Activated CD4-positive, alpha-beta T cell treated with anti-CD3 and anti-CD28 coated beads, Interleukin-10, Interleukin-2, amounts not matched to agents 100 ng/mL and 50 ng/mL, durations not matched to agents 16 hours and 8 hours (primary cell): ENCODE measurements at regions not wholly inside any gene's neighbourhood (a gene's known extent, or its start where the extent isn't known, plus 50 kb on each side); places are given as distances from the start of the nearest gene placed in this dataset.
"Not testable (repeated sequence)": the region's sequence is repeated elsewhere in the genome, so short reads cannot be mapped to it uniquely, and the experiment has no call there.

ENCODE experiments used
- DNase-seq: peaks from one replicate; pipeline ENCODE4 v3.0.0-alpha.2; 2020

DNA sequence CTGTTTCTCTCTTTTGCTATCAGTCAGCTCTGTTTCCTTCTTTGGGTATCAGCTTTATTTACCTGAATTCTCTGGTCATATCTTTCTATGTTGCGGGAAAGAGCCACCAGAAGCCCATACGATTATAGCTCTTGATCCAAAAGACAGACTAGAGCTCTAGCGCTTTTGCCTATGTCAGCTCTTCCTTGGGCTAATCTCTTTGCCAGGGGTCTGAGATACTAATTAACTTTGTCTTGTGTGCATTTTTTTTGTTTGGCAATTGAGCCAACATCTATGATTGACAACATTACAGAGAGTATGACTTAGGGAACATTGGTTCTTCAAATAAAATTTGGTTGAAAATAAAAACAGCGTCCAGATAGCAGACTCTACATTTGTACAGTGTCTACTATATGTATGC is 603.0 kb downstream of the KCTD16 start:
- no peak for DNase-seq

DNA sequence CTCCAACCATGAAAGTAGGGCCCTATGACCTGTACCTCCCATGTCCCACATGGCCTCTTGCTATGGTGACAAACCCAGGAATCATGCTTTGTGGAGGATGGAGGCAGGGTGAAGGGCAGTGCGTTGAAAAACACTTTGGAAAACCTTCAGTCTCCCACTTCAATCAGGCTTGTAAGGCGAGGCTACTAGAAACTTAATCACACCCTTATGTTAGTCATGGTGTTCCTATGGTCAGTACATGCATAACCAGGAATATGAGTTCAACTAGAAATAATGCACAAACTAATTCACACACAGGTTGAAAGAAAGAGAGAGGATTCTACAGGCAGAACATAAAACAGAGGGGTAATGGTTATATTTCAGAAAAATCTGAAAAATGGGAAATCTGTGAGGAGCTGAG is 601.1 kb downstream of the KCTD16 start:
- no peak for DNase-seq

DNA sequence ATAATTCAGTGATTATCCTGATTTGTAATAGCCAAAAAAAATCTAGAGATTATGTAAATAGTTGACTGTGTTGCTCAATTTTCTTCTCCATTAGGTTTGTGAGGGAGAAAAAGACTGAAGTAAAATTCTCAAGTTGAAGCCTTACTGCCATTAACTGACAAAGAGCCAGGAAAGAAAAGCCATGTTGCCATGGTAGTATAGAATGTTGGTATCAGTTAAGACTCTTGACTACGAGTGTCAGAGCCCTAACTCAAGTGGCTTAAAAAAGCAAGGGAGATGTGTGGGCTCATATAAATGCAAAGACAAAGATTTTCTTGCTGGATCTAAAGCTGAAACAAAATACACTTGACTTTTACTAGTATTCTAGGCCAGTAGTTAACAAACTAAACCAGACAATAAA is 571.7 kb downstream of the KCTD16 start:
- no peak for DNase-seq

DNA sequence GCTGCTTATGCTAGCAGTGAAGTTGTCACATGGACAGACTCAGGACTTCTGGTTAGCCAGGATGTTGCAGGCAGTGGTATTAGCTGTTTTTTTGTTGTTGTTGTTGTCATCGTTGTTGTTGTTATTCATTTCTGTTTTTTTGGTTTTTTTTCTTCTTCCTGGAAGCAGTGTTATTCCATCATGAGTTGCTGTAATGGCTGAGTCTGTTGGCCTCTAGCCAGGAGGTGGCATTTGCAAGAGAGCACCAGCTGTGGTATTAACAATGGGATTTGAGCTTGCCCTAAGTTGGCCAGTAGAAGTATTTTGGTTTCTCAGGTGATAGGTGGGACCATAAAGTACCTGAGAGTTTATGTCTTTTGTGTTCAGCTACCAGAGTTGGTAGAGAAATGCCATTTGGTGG is 561.1 kb downstream of the KCTD16 start:
- DNase-seq: no peak

DNA sequence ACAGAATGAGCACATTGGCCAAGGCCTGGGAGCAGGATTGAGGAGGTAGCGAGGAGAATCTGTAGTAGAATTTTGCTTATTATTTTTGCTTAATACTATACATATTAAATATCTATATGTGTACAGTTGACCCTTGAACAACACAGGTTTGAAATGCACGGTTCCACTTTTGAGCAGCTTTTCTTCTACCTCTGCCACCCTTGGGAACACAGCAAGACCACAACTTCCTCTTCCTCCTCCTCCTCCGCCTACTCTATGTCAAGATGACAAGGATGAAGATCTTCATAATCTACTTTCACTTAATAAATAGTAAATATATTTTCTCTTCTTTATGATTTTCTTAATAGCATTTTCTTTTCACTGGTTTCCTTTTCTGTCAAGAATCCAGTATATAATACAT is 541.4 kb downstream of the KCTD16 start:
- DNase-seq: no peak

DNA sequence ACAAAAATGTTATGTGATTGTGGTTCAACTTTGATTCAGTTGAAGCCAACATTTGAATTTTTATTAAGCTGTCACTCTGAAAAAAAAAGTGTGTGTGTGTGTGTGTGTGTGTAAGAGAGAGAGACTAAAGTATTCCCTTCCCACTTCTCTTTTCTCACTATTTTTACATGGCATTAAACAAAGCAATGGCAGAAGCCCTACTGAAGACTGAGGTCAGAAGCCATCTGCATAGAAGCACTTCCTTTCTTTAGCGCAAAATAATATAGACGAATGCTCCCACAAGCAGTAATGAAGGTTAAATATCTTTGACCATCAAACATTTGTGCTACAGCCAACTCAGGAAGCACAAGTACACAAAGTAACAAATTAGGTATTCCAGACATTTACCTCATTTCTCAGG is 540.5 kb downstream of the KCTD16 start:
- DNase-seq: no peak

DNA sequence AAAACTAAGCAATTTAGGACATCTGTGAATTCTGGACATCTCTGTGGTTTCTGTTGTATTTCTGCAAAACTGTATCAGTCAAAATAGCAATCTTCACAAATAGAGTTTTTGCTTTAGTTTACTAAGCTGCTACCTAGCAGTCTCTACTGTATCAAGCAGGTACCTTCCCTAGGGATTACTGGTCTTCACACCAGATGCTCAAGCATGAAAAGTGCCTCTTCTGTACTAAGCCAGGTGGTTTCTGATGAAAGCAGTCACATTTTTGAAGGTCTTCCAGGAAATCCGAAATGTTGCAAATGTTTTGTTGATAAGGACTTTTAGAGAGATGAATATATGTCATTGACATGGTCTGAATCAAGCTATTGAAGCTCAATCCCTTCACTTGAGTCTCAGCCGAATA is 540.0 kb downstream of the KCTD16 start:
- DNase-seq: no peak

DNA sequence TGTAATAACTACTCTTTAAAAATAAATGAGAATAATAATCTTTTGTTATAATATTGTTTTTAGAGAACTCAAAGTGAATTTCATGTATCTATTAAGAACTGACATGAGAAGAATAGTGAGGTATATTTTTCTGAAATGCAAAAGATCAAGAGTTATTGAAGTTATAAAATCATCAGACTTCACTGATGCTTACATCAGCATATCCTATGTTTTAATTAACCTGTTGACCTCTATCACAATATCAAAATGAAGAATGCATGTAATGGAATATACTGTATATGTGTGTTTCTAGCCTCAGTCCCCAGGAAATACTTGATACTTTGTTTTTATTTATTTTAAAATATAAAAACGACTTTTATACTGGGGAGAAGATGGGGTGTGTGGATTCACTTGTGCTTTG is 533.1 kb downstream of the KCTD16 start:
- DNase-seq: no peak

DNA sequence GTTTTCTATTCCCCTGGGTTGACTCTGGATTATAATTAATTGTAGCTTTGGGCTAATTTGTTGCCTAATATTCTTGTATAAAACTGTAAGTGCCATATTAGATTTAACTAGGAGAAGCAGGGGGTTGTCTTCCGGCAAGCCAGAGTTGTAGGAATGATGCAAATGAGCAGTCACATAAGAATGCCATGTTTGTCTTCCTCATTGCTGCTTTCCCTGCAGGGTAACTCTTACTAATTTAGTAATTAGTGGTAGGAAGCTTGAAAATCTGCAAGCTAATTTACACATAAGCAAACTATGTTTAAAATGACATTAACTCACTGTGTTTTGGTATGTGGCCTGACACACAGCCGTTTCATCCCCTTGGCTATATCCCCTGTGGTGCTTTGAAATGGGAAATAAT is 527.8 kb downstream of the KCTD16 start:
- no peak for DNase-seq

DNA sequence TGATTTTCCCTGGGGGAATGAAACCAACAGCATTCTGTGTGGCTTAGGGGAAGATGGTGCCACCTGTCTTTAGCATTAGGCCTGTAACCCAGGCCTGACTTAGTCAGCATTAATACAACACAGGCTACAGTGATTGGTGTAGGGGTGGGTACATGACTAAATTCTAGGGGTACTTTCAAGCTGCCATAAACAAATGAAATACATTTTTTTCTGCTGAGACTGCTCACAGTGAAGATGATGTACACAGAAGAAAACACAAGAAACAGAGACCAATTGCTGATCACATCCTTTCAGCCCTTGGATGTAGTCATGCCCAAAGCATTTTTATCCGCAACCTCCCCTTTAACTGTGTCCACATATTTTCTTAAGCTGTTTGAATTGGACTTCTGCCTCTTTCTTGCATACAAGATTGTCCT is 527.2 kb downstream of the KCTD16 start:
- no peak for DNase-seq

DNA sequence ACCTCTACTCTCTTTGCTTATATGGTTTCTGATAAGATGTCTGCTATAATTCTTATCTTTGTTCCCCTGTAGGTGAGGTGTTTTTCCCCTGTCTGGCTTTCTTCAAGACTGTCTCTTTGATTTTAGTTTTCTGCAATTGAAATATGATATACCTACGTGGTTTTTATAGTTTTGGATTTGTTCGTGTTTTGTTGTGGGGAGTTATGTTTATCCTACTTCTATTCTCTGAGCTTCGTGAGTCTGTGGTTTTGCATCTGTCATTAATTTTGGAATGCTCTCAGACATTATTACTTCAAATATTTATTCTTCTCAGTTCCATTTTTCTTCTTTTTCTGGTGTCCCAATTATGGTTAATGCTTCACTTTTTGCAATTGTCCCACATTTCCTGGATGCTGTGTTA is 521.3 kb downstream of the KCTD16 start:
- DNase-seq: no peak

DNA sequence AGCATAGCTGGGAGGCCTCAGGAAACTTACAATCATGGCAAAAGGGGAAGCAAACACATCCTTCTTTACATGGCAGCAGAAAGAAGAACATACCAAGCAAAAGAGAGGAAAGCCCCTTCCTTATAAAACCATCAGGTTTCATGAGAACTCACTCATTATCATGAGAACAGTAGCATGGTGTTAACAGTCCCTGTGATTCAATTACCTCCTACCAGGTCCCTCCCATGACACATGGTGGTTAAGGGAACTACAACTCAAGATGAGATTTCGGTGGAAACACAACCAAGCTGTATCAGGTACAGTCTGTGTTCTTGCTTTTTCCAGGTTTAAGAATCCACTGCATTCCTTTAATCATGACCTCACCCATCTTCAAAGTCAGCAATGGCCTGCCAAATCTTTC is 514.2 kb downstream of the KCTD16 start:
- DNase-seq: no peak

DNA sequence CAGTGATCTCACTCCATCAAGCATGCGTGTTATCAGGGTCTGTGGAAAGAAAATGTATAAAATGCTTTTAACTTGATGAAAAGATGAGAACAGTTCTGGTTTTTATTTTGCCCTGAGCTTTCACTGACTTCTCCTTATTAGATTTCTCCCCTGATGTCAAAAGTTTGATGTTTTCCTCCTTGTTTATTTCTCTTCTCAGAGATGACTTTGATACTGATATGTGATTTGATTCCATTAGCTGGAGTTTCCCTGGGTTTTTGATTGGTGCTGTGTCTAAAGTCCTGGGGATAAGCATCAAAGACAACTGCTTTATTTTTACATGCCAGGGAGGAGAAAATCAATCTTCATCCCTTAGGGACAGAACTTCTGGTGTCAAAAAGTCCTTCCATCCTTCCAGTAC is 510.0 kb downstream of the KCTD16 start:
- no peak for DNase-seq

DNA sequence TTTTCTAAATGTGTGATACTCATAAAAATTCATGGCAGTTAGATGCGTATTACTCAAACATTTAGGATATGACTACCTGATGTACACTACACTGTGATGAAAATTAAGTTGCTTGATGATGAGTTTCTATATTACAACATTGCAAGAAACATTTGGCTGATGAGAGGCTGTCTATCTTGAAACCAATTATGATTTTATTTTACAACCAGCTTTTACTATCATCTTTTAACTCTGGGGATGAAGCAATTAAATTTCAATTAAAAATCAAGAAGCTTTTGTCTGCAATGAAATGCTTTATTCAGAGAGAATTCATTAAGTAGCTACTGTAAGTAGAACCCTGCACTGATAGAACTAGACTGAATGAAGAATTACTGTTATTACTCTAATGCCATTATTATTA is 500.4 kb downstream of the KCTD16 start:
- no peak for DNase-seq

DNA sequence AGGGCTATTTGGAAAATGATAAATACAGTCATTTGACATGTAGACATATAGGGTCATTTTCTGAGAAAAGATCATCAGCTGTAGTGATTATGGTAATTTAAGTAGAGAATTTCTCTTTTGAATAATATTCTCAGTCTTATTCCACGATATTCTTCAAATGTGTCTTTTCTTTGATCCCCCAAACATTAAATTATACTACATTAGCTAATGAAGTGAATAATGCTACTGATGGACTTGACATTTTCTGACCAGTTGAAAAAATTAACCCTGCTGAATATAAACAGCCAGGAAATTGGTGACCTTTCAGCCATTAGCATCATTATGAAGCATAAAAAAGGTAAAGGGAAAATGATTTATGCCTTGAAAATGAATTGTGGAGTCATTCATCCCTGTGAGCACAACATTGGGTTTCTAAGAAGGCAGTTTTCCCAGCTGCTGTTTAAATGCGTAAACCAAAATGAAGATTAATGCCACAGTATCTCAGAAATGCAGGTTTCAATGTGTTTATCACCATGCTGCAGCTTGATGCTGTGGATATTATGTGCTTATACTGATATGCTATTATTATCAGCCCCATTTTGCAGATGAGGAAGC is 489.1 kb downstream of the KCTD16 start:
- no peak for DNase-seq

DNA sequence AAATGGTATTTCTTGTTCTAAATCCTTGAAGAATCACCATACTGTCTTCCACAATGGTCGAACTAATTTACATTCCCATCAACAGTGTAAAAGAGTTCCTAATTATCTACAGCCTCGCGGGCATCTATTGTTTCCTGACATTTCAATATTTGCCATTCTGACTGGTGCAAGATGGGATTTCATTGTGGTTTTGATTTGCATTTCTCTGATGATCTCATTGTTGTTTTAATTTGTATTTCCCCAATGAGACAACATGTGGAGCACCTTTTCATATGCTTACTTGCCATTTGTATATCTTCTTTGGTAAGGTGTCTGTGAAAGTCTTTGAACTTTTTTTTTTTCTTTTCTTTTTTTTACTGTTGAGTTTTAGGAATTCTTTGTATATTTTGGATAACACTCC is 473.6 kb downstream of the KCTD16 start:
- DNase-seq: no peak

DNA sequence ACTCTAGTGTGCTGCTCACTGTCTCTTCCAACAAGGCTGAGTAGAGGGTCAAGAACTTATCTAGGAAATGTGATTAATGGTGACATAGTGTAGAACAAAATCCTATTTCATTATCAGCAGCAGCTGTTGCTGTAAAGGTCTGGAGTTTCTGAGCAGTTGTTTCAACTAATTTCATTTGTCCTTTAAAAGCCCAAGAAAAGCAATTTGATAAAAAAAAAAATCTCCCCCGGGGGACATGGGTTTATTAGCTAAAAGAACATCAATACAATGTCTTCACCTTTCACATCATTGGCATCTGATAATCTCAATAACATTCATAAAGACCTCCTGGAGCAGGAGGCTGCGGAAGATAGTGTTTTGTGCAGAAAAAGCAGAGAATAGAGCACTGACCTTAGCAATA is 468.1 kb downstream of the KCTD16 start:
- no peak for DNase-seq

DNA sequence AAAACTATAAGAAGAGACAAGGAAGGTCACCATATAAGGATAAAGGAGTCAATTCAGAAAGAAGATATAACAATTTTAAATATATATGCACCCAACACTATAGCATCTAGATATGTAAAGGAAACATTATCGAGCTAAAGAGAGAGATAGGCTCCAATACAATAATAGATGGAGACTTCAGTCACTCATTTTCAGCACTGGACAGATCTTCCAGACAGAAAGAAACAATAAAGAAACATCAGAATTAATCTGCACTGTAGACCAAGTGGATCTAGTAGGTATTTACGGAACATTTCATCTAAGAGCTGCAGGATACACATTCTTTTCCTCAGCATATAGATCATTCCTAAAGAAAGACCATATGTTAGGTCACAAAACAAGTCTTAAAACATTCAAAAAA is 463.5 kb downstream of the KCTD16 start:
- no peak for DNase-seq

DNA sequence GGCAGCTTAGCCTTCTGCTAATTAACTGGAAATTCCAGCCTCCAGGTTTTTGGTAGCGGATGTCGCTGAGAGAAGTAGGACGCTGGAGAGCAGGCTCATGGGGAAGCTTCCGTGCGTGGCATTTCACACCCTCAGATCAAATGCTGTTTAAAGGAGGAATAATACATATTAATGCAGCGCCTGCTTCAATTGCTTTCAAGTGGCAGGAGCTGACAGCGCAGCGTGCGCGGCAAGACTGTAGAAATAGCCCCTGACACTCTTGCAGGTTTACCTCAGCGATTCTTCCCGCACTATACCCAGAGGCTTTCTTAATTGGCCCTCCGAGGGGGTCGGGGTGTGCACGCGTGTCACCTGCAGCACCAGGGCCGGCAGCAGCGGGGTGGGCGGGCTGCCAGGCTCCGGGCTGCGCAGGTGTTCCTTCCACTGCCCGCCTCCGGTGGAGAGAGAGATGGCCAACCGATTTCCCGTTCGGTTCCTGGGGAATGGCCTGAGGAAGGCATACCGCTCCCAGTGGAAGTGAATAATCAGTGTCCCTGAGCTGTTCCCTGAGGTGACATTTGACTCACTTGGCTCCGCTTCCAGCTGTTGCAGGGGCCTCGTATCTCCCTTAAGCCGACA is 427.9 kb downstream of the KCTD16 start:
- no peak for DNase-seq

DNA sequence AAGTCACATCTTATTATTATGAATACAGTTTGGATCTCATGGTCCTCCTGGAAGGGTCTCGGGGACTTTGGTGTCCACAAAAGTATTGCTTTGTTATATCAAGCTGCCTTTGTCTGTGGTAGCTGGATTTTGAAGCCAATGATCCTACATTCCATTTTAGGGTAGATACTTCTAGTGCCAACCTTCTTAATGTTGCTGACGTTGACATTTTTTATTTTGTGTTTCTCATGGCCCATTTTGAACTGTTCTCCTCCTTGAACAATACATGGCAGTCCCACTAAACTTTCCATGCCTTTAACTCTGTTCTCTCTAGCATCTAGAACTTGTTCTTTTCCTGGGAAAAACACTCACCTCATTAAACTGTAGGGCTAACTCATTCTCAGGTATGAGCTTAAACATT is 425.8 kb downstream of the KCTD16 start:
- no peak for DNase-seq

DNA sequence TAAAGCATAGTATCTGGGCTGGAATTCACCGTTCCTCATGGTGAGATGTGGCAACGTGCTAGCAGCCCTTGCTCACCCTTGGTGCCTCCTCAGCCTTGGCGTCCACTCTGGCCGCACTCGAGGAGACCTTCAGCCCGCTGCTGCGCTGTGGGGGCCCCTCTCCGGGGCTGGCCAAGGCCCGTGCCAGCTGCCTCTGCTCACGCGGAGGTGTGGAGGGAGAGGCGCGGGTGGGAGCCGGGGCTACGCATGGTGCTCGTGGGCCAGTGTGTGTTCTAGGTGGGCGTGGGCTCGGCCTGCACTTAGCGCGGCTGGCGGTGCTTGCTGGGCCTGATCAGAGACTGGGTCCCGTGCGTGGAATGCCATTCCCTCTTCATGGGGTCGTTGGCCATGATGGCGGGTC is 424.2 kb downstream of the KCTD16 start:
- no peak for DNase-seq

DNA sequence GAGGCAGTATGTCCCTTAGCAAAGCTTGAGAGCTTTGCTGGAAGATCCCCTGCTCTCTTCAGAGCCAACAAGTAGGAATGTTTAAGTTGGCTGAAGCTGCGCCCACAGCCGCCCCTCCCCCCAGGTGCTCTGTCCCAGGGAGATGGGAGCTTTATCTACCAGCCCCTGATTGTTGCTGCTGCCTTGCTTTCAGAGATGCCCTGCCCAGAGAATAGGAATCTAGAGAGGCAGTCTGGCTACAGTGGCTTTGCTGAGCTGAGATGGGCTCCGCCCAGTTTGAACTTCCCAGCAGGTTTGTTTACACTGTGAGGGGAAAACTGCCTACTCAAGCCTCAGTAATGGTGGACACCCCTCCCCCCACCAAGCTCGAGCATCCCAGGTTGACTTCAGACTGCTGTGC is 423.6 kb downstream of the KCTD16 start:
- not testable (repeated sequence) for DNase-seq

DNA sequence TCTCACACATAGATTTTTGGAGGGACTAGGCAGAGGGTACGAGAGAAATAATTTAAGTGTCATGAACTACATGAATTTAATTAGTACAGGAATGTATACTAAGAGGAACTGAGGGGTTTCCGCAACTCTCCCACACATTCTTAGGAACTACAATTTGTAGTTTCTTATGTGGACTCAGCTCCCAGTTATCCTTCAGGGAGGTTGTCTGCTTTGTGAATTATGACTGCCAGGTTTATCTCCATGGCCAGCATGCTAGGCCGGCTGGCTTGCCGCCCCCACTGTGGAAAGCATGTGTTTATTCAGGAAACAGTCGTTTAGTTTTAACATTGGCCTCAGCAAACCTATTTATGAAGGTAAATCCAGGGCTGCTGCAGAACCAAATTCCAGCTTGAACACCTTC is 415.0 kb downstream of the KCTD16 start:
- no peak for DNase-seq

DNA sequence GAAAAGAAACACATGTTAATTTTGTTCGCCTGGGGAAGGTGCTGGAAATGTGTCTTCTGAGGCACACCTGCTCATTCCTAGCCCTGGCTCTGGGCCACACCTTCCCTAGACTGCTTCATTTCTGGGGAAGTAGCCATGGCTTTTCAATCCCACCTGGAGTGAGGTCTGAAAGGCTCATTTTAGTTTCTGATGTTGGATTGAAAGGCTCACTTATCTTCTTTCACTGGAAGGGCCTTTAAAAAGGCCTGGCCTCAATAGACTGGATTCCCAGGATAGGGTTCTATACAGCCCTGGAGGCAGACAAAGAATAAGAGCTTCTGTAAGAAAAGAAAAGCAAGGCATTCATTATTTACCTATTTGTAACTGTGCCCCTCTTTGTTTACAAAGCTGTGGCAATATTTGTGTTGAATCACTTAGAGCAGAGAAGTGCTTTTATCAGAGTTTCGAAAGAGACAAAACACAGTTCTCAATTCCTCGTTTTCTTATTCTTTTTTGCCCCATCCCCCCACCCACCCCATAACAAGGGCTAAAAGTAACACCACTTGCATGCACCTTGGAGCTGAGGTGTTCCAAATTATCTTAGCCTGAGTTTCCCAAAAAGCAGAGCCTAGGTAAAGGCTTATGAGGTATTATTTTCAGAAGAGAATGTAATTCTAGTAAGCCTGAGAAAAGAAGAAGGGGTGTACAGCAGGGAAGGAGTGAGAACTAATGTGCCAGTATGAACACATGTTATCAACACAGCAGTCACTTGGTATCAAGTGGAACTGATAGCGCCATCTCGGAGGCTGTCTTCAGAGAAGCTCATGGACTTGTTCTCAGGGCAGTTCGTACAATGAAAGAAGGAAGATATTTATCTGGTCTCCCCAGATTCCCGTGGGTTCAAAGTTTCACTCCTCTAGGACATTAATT is 413.1 kb downstream of the KCTD16 start:
- no peak for DNase-seq
